ENCODE measurements at regions not wholly inside any gene's neighbourhood (a gene's known extent, or its start where the extent isn't known, plus 50 kb on each side); places are given as distances from the start of the nearest gene placed in this dataset.

DNA sequence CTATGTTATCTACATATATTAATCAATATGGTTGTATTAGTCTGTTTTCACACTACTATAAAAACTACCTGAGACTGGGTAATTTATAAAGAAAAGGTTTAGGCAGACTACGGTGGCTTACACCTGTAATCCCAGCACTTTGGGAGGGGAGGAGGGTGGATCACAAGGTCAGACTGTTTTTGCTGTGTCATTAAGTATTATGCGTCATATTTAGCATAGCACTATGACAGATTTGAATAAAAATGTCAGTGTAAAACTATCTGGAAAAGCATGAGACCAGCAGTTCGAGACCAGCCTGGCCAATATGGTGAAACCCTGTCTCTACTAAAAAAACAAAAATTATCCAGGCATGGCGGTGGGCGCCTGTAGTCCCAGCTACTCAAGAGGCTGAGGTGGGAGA, 209.7 kb upstream of the ARHGAP24 start:
- no peak for DNase-seq (ENCODE audit: low spot score)

DNA sequence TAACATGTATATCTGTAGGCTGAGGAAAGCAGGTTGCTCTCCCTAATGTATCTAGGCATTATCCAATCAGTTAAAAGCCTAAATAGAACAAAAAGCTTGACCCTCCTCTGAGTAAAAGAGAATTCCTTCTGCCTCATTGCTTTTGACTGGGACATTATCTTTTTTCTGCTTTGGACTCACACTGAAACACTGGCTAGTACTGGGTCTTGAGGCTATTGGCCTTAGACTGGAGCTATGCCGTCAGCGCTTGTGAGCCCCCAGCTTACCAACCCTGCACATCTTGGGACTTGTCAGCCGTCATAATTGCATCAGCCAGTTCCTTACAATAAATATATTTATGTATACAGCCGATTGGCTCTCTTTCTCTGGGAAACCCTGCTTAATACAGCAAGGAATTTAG, 206.8 kb upstream of the ARHGAP24 start:
- no peak for DNase-seq (ENCODE audit: low spot score)

DNA sequence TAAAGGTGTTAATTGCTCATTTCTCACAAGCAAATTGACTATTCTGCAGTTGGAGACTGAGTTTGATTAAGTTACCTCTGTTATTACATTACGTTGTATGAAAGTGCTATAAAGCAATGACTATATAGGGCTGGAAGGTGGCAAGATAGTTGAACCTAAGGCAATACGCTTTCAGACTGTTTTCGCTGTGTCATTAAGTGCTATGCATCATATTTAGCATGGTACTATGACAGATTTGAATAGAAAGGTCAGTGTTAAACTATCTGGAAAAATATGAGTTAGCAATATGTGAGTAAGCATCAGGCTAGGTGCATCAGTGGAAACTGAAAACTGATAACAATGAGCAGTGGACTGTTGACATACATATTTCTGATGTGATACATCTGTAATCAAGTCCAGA, 206.0 kb upstream of the ARHGAP24 start:
- no peak for DNase-seq (ENCODE audit: low spot score)

DNA sequence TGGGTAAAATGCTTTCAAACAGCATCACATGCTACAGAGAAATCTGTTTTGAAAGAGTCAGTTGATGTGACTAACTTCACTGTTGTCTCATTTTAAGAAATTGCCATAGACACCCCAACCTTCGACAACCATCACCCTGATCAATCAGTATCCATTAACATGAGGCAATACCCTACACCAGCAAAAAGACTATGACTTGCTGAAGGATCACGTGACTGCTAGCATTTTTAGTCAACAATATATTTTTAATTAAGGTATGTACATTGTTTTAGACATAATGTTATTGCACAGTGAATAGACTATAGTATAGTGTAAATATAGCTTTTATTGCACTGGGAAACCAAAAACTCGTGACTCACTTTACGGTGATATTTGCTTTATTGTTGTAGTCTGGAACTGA, 200.0 kb upstream of the ARHGAP24 start:
- no peak for DNase-seq (ENCODE audit: low spot score)

DNA sequence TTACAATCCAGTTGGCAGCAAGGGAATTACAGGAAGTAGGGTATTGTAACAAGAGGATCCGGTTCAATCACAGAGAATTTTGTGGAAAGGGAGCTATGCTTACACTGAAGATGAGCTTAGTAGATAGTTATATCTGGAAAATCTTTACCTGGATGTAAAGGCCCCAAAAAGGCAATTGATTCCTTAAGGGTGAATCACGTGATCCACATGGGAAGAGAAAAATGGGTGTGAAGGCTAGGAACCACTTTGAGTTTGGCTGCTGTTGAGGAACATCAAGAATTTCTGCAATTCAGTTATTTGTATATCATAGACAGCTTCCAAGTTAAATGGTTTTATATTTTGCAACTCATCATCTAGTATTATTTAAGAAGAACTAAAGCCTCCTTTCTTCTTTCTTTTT, 194.0 kb upstream of the ARHGAP24 start:
- no peak for DNase-seq (ENCODE audit: low spot score)

DNA sequence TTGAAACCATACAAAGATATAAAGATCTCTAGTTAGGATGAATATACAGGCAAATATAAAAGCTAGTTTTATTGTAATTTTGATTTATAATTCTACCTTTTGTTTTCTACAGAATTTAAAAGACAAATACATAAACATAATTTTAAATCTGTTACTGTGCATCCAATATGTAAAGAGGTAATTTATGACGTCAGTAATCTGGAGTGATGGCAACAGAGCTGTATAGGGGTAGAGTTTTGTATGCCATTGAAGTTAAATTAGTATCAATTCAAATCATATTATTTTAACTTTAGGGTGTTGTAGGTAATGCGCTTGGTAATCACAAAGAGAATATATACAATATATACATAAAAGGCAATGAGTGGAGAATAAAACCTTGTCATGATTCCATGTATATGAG, 183.7 kb upstream of the ARHGAP24 start:
- no peak for DNase-seq (ENCODE audit: low spot score)

DNA sequence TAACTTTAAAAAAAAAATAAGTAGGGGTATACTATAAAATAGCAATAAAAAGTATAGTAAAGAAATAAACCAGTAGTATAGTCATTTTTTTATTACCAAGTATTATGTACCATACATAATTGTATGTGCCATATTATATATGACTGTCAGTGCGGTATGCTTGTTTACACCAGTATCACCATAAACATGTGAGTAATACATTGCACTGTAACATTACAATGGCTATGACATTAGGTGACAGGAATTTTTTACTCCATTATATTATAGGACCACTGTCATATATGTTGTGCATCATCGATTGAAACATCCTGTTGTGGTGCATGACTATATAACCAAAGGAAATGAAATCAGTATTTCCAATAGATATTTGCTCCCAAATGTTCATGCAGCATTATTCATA, 176.9 kb upstream of the ARHGAP24 start:
- no peak for DNase-seq (ENCODE audit: low spot score)

DNA sequence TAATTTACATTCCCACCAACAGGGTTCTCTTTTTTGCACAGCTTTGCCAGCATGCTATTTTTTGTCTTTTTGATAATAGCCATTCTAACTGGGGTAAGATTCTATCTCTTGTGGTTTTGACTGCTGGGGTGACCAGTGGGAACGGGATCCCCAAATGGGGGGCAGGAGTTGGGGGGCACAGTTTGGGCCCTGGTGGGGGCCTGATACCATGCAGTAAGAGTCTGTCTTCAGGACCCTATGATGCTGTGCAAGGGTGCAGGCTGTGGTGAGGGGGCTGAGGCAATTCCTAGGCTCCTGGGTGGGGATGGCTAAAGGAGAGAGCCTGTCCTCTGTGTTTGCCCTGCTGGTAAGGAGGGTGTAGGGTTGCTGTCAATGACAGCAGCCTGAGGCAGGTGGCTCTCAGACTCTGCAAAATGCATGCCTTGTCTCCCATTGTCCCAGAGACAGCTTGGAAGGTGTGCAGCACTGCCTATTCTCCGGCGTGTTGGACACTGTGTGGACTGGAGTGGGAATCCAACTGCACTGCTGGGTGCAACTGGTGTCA, 172.7 kb upstream of the ARHGAP24 start:
- DNase-seq (ENCODE audit: low spot score): no peak

DNA sequence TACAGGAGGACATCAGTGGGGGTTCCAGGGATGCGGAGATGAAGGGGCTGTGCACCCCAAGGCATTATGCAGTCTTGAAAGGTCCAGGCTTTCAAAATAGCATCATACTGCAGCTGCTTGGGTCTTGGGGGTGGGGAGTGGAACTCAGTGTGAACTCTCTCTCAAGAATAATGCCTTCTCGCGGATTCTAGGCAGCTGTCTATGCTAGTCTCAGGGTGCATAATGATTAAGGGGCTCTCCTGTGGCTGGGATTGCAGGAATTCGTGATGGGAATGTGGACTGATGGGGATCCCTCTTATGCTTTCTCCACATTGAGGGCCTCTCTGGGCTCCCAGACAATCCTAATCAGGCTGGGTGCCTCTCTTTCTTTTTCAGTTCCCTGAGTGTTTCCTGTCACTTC, 172.2 kb upstream of the ARHGAP24 start:
- DNase-seq (ENCODE audit: low spot score): no peak

DNA sequence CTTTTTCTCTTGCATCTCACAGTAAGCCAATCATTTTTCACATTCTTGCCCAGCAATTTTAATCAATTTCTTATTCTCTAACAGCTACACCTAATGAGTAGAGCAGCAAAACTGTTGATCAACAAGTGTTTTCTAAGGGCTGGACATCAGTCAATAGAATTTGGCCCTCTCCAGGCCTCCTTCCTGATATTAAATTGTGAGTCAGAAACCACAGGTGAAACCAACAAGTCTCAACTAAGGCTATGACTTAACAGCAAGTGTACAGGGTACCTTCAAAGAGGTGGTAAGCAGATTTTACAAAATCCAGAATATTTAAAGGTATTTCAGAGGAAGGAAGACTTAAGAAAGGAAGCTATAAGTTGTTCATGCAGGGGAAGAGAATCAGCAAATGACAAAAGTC, 156.5 kb upstream of the ARHGAP24 start:
- DNase-seq (ENCODE audit: low spot score): no peak

DNA sequence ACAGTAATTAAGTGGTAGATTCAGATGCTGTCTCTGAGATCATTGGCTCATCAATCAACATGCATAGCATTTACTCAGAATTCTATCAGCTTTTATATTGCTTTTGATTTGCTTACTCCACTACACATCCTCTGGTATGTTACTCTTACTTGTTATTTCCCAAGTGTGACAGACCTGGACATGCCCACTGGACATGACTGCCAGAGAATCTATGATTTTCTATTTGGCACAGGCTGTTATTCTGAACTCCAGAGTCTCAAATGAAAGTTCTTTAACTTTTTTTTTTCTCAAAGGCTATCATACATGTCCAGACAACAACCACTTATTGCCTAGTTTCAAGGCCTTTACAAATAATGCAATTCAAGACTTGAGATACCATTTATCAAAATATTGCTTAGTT, 116.1 kb upstream of the ARHGAP24 start:
- DNase-seq (ENCODE audit: low spot score): no peak

DNA sequence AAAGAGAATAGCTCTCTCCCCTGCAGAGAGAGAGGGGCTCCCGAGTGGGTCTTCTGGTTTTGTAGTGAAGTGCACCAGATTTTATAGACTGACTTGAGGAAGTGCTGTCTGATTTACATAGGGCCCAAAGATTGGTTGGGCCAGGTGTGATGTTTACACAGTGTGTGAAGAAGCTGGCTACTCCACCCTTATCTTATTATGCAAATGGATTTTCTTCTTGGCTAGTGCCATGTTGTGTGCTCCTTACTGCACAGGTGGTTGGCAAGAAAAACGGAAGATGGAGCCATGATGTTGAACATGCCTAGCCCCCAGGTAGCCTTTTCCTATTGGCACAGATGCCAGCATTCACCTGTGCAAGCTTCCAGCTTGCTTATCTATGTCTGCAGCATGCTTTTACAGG, 112.4 kb upstream of the ARHGAP24 start:
- DNase-seq (ENCODE audit: low spot score): no peak

DNA sequence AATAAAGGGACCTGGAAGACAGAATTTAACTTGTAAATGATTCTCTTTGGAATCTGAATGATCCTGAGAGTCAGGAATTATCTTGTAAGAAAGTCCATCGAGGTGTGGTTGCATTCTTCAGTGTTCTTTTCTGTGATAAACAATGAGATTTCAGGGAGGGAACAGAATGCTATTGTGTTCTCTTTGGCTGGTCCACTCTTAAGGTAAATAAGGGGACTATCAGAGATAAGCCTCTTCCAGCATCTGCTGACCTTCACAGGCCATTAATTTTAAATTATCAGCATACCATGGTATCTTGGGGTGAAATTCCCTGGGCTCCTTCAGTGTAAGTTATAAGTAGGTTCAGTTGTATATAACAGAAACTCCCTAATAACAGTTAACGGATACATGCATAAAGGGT, 107.1 kb upstream of the ARHGAP24 start:
- DNase-seq (ENCODE audit: low spot score): no peak

DNA sequence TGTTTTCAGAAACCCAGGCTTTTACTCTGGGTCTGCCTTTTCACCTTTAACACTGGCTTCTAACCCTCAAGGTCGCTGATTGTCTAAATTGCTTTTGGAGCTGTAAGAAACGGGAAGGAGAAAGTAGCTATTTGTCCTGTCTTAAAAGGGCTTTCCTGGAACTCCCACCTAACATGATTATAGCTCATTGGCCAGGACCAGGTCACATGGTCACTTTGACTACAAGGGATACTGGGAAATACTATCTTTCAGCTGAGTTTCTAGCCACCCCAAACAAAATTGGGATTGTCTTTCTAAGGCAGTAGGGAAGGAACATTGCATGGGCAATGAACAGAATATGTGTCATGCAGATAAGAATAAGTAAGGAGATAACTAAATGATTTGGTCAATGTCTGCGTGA, 106.7 kb upstream of the ARHGAP24 start:
- no peak for DNase-seq (ENCODE audit: low spot score)

DNA sequence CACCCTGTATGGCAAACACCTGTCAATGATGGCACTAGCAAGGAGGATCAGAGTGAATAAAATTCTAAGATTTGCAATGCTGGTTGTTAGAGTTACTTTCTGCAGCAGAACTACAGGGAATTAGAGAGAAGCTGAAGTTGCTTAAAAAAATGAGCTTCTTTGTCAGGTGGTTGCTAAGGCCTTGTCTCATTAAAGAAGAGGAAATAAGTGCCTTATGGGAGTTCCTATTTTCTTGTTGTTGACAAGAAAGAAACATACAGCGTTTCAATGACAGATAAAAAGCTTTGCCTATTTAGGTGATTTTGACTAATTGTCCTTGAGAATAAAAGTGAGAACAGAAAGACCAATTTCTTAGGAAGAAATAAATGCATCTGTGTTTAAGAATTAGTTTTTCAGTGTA, 106.0 kb upstream of the ARHGAP24 start:
- DNase-seq (ENCODE audit: low spot score): no peak

DNA sequence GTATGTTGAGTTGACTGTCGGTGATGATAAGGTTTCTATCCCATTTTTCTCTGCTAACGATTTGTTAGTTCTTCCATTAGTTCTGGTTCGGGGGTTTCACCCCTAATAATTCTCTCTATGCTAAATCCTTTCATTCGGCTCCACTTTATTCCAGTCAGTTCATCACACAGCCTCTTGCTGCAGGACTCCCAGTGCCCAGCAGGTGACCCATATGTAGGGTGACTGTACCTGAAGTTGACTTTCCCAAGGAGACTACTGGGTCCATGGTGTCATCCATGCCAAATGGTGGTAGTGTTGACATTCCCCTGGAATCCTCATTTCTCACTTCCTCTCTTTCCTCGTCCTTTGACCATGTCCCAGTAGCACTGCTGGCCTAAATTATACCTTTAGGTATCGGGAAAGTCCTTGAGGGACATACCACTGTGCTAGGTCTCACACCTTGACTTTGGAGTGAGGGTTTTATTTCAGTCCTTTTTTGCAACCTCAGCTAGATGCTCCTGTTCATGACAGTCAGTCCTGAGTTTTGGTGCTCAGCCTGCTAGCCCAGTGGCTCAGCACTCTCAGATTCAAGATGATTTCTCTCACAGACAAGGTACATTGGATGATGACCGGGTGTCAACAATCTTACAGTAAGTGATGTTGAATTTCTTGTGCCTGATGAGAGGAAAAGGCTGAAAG, 105.1 kb upstream of the ARHGAP24 start:
- DNase-seq (ENCODE audit: low spot score): no peak

DNA sequence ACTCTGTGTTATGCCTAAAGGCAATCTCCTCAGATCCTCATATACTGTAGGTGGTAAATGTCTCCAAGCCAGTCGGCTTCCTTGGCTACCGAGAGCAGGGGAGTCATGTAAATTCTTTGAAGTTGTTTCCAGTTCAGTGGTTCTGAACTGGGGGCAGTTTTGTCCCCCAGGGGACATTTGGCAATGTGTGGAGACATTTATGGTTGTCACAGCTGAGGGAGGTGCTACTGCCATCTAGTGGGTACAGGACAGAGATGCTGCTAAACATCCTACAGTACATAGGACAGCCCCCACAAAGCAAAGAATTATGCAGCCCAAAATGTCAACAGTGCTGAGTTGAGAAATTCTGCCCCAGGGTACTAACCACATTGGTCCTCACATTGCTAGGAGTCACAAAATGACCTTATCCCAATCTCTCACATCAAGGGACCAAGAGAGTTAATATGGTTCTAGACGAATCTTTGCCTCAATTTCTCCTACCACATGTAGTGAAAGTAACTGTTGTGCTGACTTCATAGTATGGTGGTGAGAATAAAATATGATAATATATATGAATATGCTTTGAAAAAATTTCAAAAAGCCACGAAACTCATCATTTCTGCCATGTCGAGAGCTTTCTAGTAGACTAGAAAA, 104.4 kb upstream of the ARHGAP24 start:
- DNase-seq (ENCODE audit: low spot score): no peak

DNA sequence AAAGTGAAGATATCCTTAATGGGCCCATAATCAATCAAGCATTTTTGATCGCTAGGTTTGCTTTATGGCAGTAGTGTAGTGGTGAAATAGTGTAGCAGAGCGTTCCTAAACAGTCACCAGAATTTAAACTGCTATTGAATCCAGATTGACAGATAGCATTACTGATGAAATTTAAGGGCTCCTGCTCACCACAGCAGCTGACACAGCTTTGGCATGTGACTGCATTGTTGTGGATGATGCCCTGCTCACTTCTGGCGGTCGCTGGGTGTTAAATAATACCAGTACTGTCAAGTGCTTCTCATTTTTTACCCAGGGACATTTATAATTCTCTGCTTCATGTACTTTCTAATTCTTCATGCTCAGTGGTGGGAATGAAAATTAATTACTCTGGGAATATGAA, 102.0 kb upstream of the ARHGAP24 start:
- no peak for DNase-seq (ENCODE audit: low spot score)

DNA sequence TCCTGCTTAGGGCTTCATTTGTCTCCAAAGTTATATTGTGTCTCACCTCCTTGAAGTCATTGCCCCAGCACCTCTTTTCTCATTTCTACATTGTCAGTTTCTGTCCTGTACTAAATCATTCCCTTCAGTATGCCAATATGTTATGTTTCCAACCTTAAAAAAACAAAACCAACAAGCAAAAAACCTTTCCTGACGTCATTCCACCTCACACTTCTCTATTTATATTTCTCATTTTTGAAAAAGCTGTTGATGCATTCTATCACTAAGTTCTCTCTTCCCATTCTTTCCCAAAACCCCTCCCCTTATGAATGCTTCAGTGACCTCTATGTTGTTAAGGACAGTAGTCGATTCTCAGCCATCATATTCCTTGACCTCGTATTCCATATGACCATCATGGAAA, 98.7 kb upstream of the ARHGAP24 start:
- DNase-seq (ENCODE audit: low spot score): no peak

DNA sequence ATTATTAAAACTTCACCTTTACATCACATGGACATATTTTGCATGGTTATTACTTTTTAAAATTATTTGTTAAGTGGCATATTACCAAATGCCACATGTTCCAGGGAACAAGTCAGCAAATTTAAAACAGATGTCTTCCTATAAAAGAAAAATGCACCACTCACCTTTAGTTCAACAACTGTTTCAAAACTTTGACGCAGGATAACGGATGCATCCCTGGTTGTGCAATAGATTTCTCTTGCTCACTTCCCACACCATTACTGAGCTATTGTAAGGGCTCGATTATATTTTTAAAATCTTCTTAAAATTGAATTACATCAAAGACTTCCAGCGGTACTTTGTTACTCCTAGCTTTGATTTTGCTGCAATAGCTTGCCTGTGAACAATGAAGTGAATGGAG, 93.0 kb upstream of the ARHGAP24 start:
- no peak for DNase-seq (ENCODE audit: low spot score)

DNA sequence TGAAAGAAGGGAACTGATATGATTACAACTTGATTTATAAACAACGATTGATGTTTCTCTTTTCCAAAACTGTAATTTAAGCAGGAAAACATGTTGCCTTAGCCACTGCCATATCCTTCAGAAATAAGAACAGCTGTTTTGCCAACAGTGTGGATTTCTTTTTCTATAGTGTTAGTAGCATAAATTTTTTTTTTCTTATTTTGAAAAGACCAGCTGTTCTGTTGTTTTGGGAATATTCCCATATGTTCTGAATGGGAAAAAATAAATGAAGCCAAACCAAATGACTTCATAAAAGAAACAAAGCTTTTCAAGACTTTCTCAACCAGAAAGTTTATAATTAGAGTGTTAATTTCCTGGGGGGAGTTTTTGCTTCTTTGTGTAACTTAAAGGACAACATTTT, 83.9 kb upstream of the ARHGAP24 start:
- no peak for DNase-seq (ENCODE audit: low spot score)

DNA sequence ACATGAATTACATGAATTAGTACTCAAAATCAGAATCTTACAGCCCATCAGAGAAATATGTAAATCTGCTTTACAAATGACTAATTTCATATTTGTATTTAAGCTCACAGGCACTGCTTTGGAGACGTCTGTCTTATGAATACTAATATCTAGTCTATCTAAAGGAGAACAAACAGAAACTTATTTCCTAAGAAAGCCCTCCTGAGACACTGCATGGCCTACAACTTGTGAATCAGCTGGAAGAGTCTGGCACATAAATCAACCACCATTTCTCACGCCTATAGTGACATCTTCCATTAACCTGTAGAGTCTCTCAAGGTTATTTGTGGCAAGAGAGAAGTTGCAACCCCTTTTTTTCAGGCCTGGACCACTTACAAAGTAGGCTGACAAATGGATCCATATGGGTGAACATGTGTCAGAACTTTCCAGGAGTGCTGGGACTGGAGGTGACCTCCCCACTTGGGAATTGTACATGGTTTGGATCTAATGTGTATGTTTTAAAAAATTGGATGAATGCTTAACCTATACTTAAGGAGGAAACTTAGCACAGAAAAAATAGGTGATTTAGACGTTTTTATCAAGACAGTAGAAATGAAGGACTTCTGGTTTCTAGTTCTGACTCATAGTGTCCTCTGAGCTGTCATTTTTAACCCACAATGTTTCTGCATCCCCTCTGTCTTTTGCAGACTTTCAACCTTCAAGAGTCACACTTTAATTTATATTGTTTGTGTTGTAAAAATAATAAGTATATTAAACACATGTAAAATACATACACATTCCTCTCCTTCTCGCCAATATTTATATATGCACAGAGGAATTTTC, 83.2 kb upstream of the ARHGAP24 start:
- no peak for DNase-seq (ENCODE audit: low spot score)

DNA sequence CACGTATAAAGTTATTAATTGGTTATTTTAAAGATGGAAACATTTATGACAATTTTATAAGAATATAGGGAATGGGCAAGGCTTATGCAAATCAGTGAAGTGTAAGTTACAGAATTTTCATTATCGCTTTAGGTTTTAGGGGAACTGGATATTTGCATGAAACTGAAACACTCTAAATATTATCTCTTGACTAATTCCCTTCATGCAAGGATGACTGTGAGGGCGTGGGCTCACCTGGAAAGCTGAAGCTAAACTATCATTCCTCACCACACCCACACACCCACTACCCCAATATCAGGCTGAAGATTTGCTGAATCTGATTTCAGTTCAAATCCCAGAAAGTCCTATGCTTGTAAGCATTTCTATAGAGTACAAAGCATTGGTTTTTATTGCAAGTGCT, 81.7 kb upstream of the ARHGAP24 start:
- DNase-seq (ENCODE audit: low spot score): peak; percentile 31
